ENCODE measurements at regions not wholly inside any gene's neighbourhood (a gene's known extent, or its start where the extent isn't known, plus 50 kb on each side); places are given as distances from the start of the nearest gene placed in this dataset.

DNA sequence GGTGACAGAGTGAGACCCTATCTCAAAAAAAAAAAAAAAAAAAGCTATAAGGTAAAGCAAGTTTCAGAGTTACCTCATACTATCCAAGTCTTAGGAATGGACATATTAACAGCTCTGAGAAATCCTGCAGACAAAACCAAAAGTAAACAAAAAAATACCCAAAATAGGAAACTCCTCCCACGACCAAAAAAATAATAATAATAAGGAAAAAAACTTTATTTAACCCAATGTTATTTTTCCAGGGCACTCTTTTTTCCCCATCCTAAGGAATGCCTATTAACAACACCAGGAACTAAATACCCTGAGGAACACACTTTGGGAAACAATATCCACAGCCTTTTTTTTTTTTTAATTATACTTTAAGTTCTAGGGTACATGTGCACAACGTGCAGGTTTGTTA, 135.5 kb upstream of the CCND2 start:
- TF ChIP-seq POLR2AphosphoS5 (IDR thresholded peaks at IDR 0.05; ENCODE audit: borderline replicate concordance, low read depth, low read length), result no peak
- no peak for TF ChIP-seq FOXP2 (optimal IDR thresholded peaks at IDR 0.05; ENCODE audit: control extremely low read depth, extremely low read length, insufficient read depth)
- TF ChIP-seq EZH2 (IDR thresholded peaks at IDR 0.05), result no peak
- H3K4me3 ChIP-seq, result no peak overlapping the region
- no peaks in the 10 kb centered on the region for H3K36me3 ChIP-seq (ENCODE audit: insufficient read depth, low read length)
- no peak overlapping the region for H3K9ac ChIP-seq (ENCODE audit: insufficient read length)
- no peak for DNase-seq (ENCODE audit: low read depth, low spot score)
- H3K9me3 ChIP-seq (ENCODE audit: low read depth, low read length), result no peaks in the 10 kb centered on the region
- H3K27ac ChIP-seq, result no peak overlapping the region

- no peak overlapping the region for H3K4me3 ChIP-seq
- H3K9ac ChIP-seq (ENCODE audit: insufficient read length), result no peak overlapping the region
- TF ChIP-seq FOXP2 (optimal IDR thresholded peaks at IDR 0.05; ENCODE audit: control extremely low read depth, extremely low read length, insufficient read depth) (no peak), POLR2AphosphoS5 (IDR thresholded peaks at IDR 0.05; ENCODE audit: borderline replicate concordance, low read depth, low read length) (no peak), EZH2 (IDR thresholded peaks at IDR 0.05) (no peak)
- DNase-seq (ENCODE audit: low read depth, low spot score), result no peak
- no peaks in the 10 kb centered on the region for H3K36me3 ChIP-seq (ENCODE audit: insufficient read depth, low read length)
- no peaks in the 10 kb centered on the region for H3K9me3 ChIP-seq (ENCODE audit: low read depth, low read length)
- H3K27ac ChIP-seq, result no peak overlapping the region
Measured at GRCh38 chr12:4137441-4137840, 136.1 kb upstream of the CCND2 start.

DNA sequence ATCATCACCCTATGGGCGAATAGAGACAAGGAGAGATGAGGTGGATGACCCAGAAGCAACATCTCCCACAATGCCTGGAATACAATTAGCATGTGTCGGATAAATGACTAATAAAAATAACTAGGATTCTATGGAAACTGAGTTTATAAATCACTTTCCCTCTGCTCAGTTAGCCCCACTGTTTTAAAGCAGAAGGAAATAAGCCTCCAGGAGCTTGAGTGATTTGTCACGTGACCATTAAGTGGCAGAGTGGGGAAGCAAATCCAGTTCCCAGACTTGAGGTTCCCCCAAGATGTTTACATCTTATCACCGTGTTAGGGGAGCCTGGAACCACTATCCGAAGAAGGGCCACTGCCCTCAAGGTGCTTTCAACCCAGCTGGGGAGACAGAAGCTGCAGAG, 136.5 kb upstream of the CCND2 start:
- Histone ChIP-seq H3K27ac (no peak overlapping the region), H3K4me3 (no peak overlapping the region), H3K9ac (ENCODE audit: insufficient read length) (no peak overlapping the region), H3K36me3 (ENCODE audit: insufficient read depth, low read length) (no peaks in the 10 kb centered on the region), H3K9me3 (ENCODE audit: low read depth, low read length) (no peaks in the 10 kb centered on the region)
- DNase-seq (ENCODE audit: low read depth, low spot score), result no peak
- TF ChIP-seq POLR2AphosphoS5 (IDR thresholded peaks at IDR 0.05; ENCODE audit: borderline replicate concordance, low read depth, low read length) (no peak), FOXP2 (optimal IDR thresholded peaks at IDR 0.05; ENCODE audit: control extremely low read depth, extremely low read length, insufficient read depth) (no peak), EZH2 (IDR thresholded peaks at IDR 0.05) (no peak)

GRCh38 chr12:4135919-4136605, 137.5 kb upstream of the CCND2 start:
- TF ChIP-seq FOXP2 (optimal IDR thresholded peaks at IDR 0.05; ENCODE audit: control extremely low read depth, extremely low read length, insufficient read depth) (no peak), POLR2AphosphoS5 (IDR thresholded peaks at IDR 0.05; ENCODE audit: borderline replicate concordance, low read depth, low read length) (no peak), EZH2 (IDR thresholded peaks at IDR 0.05) (no peak)
- no peaks in the 10 kb centered on the region for H3K9me3 ChIP-seq (ENCODE audit: low read depth, low read length)
- no peaks in the 10 kb centered on the region for H3K36me3 ChIP-seq (ENCODE audit: insufficient read depth, low read length)
- H3K27ac ChIP-seq, result no peak overlapping the region
- no peak for DNase-seq (ENCODE audit: low read depth, low spot score)
- H3K4me3 ChIP-seq, result no peak overlapping the region
- H3K9ac ChIP-seq (ENCODE audit: insufficient read length), result no peak overlapping the region

- Histone ChIP-seq H3K4me3 (no peak overlapping the region), H3K36me3 (ENCODE audit: insufficient read depth, low read length) (no peaks in the 10 kb centered on the region), H3K9ac (ENCODE audit: insufficient read length) (no peak overlapping the region), H3K27ac (no peak overlapping the region), H3K9me3 (ENCODE audit: low read depth, low read length) (no peaks in the 10 kb centered on the region)
- TF ChIP-seq EZH2 (IDR thresholded peaks at IDR 0.05) (no peak), FOXP2 (optimal IDR thresholded peaks at IDR 0.05; ENCODE audit: control extremely low read depth, extremely low read length, insufficient read depth) (no peak), POLR2AphosphoS5 (IDR thresholded peaks at IDR 0.05; ENCODE audit: borderline replicate concordance, low read depth, low read length) (no peak)
- DNase-seq (ENCODE audit: low read depth, low spot score), result no peak
Measured at GRCh38 chr12:4134448-4135263, 138.9 kb upstream of the CCND2 start.

GRCh38 chr12:4133636-4134447, 139.7 kb upstream of the CCND2 start:
- DNase-seq (ENCODE audit: low read depth, low spot score), result no peak
- H3K4me3 ChIP-seq, result no peak overlapping the region
- TF ChIP-seq POLR2AphosphoS5 (IDR thresholded peaks at IDR 0.05; ENCODE audit: borderline replicate concordance, low read depth, low read length) (no peak), FOXP2 (optimal IDR thresholded peaks at IDR 0.05; ENCODE audit: control extremely low read depth, extremely low read length, insufficient read depth) (no peak), EZH2 (IDR thresholded peaks at IDR 0.05) (no peak)
- H3K27ac ChIP-seq, result no peak overlapping the region
- no peaks in the 10 kb centered on the region for H3K9me3 ChIP-seq (ENCODE audit: low read depth, low read length)
- no peaks in the 10 kb centered on the region for H3K36me3 ChIP-seq (ENCODE audit: insufficient read depth, low read length)
- no peak overlapping the region for H3K9ac ChIP-seq (ENCODE audit: insufficient read length)

DNA sequence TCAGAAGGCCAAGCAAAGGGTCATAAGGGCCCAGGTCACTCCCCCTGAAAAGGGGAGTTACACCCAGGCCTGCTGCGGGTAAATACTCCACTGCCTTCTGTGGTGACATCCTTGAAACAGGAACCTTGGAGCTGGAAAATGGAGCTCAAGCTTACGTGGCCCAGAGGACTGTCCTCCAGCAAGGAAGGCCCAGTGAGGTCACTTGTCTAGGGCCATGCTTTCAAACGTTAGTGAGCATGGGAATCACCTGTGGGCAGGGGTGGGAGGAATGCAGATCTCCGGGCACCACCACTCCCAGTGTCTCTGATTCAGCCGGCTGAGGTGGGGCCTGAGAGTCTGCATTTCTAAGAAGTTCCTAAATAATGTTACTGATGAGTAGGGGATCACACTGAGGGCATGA, 140.5 kb upstream of the CCND2 start:
- Histone ChIP-seq H3K9ac (ENCODE audit: insufficient read length) (no peak overlapping the region), H3K4me3 (no peak overlapping the region), H3K36me3 (ENCODE audit: insufficient read depth, low read length) (no peaks in the 10 kb centered on the region), H3K27ac (no peak overlapping the region), H3K9me3 (ENCODE audit: low read depth, low read length) (no peaks in the 10 kb centered on the region)
- TF ChIP-seq FOXP2 (optimal IDR thresholded peaks at IDR 0.05; ENCODE audit: control extremely low read depth, extremely low read length, insufficient read depth) (no peak), EZH2 (IDR thresholded peaks at IDR 0.05) (no peak), POLR2AphosphoS5 (IDR thresholded peaks at IDR 0.05; ENCODE audit: borderline replicate concordance, low read depth, low read length) (no peak)
- DNase-seq (ENCODE audit: low read depth, low spot score), result no peak

DNA sequence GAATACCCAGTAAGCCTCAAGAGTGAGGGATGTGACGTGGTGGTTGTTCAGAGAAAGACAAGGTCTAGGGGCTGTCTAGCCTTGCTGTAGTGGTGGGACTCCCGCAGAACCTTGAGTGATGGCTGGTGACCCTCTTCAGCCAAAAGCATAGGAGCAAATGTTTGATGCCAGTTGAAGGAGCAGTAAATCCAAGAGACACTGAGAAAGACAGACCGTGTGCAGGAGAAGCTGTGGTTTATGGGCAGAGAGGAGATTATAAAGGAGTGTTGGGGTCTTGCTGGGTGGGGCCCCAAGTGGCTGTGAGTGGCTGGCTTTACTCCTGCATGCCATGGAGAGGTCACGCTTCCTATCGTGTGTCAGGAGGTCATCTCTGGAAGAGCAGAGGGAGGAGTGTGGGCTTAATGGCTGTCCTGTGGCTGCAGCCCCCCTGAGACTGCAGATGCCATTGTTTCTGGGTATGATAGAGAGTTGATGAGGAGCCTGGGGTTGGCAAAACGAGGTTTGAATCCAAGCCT, 152.0 kb upstream of the CCND2 start:
- no peak for DNase-seq (ENCODE audit: low read depth, low spot score)
- Histone ChIP-seq H3K36me3 (ENCODE audit: insufficient read depth, low read length) (no peaks in the 10 kb centered on the region), H3K4me3 (no peak overlapping the region), H3K27ac (no peak overlapping the region), H3K9me3 (ENCODE audit: low read depth, low read length) (no peaks in the 10 kb centered on the region), H3K9ac (ENCODE audit: insufficient read length) (no peak overlapping the region)
- TF ChIP-seq EZH2 (IDR thresholded peaks at IDR 0.05) (no peak), FOXP2 (optimal IDR thresholded peaks at IDR 0.05; ENCODE audit: control extremely low read depth, extremely low read length, insufficient read depth) (no peak), POLR2AphosphoS5 (IDR thresholded peaks at IDR 0.05; ENCODE audit: borderline replicate concordance, low read depth, low read length) (no peak)

All from SK-N-MC (cell line).